Activated CD8-positive, alpha-beta memory T cell treated with anti-CD3 and anti-CD28 coated beads for 36 hours (primary cell): ENCODE measurements at regions not wholly inside any gene's neighbourhood (a gene's known extent, or its start where the extent isn't known, plus 50 kb on each side); places are given as distances from the start of the nearest gene placed in this dataset.
"Not testable (repeated sequence)": the region's sequence is repeated elsewhere in the genome, so short reads cannot be mapped to it uniquely, and the experiment has no call there.

Experiments
- CTCF ChIA-PET: fragments of 350-600 bp; sonication (Branson Sonifier 250); formaldehyde crosslinking; loops from one replicate; lab custom pipeline; 2021; ENCODE audit warnings: antibody characterized with exemption; lab: Charles Lee
- POLR2A ChIA-PET: fragments of 350-600 bp; sonication (Branson Sonifier 250); formaldehyde crosslinking; loops from one replicate; lab custom pipeline; 2021; ENCODE audit warnings: antibody characterized with exemption; lab: Charles Lee

DNA sequence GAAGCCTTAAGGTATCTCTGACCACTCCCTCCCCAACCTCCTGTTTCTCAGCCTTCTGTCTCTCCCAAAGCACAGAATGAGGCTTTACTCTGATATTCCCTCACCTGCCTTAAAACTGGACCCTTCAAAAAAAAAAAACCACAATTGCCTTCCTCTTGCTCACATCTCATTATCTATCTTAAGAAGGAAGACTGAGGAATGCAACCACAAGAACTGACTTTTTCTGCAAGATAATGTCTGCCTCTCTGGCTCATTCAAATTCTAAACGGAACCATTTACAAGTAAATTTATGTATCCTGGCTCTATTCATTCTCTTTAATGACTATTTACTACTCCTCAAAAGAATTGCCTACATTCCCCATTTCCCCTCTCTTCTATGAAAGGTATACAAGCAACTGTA lies 545.5 kb upstream of the HTR2C start:
- POLR2A ChIA-PET: no interaction called here

DNA sequence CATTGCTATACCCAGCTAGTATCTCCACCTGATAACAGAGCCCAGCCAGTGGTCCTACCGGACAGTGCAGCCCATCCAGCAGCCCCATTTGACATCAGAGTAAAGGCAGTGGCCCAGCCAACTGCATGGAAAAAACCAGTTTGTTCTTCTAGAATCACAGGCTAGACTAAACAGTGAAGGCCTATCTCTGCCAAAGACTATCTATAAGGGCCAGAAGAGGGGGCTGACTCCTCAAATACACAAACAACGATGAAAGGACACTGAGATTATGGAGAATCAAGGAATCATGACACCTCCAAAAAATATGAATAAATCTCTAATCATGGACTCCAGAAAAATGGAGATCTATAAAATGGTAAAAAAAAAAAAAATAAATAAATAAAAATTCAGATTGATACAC lies 546.4 kb upstream of the HTR2C start:
- ChIA-PET CTCF (no interaction called here), POLR2A (no interaction called here)

More for the DNA sequence above, 545.5 kb upstream of the HTR2C start:
- CTCF ChIA-PET: no interaction called here

DNA sequence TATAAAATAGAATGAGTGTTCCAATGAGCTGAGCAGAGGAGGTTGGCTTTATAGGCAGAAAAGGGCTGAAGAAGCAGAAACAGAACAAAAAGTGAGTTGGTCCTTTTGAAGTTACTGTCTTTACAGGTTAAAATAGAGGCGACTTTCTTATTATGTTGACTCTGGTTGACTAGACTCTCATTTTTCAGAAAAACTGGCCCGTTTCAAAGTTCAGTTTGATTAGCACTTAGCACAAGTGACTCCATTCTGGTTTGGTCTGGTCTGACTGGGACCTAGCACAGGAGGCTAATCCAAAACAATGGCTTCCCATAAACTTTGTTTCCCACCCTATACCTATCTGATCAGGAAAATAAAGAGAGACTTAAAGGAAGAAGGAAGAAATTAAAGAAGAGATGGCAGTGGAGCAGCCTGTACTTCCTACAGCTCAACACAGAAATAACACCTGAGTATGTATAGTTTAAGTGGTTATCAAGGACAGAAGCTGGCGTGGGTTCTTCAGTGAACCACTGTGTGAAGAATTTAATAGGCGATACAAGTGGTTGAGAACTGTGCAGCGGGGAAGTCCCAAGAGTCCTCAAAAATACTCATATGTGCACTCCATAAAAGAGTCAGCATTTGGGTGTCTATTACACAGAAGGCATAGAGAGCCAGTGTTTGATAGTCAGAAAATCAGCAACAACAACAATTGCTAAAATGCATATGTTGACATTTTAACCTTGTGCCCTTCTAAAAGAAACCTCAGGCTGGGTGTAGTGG lies 554.8 kb upstream of the HTR2C start:
- ChIA-PET POLR2A (no interaction called here), CTCF (no interaction called here)

DNA sequence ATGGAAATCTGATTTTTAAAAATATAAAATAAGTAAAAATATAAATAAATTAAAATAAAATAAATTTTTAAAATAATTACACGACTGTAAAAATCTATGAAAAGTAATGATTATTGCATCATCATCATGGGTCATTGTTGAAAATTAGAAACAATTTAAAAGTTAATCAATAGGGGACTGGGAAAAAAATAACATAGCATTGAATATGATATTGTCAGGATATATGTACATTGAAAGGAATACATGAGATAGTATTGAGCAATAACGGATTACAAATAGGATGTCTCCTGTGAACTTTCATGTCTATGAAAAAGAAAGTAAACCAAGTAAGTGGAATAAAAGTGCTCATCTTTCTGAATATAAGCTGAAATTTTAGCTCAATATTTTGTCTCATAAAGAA lies 566.8 kb upstream of the HTR2C start:
- ChIA-PET CTCF (no interaction called here), POLR2A (no interaction called here)

DNA sequence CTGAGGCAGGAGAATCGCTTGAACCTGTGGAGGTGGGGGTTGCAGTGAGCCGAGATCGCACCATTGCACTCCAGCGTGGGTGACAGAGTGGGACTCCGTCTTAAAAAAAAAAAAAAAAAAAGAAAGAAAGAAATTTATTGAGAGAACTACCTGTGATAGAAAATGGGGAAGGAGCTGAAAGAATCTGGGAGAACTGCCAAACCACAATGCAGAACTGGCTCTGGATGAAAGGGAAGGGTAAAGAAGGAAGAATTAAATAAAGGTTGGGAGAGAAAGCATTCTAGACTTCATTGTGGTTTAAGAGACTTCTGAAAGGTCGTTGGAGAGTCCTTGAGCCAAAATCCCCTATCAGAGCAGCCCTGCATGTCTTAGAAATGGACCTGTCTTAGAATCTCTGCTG lies 567.9 kb upstream of the HTR2C start:
- POLR2A ChIA-PET: no interaction called here

DNA sequence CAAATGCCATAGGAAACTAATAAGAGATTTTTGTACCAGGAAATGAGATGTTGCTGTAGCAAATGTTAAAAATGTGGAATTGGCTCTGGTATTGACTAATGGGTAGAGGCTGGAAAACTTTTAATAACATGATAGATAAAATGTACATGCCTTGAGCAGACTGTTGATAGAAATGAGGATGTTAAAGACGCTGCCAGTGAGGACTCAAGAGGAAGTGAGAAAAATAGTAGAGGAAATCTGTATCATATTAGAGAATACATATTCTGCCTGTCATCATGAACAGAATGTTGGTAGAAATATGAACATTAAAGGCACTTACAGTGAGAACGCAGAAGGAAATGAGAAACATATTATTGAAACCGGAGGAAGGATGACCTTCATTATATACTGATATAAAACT lies 577.2 kb upstream of the HTR2C start:
- ChIA-PET POLR2A (no interaction called here), CTCF (no interaction called here)

More for the DNA sequence above, 567.9 kb upstream of the HTR2C start:
- CTCF ChIA-PET: no interaction called here

DNA sequence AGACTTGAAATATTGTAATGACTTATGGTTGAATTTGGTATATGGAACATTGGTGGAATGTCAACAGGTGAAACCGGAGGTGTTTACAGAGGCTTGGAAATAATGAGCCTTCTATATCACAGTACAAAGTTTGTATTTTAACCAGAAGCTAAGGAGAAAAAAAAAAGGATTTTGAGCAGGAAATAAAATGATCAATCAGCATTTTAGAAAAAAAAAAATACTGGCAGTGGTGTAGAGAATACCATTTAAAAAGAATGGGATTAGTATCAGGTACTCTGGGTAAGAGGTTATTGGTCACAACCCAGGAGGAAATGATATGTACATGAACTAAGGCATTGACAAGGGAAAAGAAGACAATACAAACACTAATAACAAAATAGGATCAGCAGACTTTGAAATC lies 587.1 kb upstream of the HTR2C start:
- ChIA-PET CTCF (interaction anchor here (0.5 kb wide), 1 partner anchor 57 kb away, joined by 3 read pairs; no protein-coding TSS in a partner anchor), POLR2A (no interaction called here)

DNA sequence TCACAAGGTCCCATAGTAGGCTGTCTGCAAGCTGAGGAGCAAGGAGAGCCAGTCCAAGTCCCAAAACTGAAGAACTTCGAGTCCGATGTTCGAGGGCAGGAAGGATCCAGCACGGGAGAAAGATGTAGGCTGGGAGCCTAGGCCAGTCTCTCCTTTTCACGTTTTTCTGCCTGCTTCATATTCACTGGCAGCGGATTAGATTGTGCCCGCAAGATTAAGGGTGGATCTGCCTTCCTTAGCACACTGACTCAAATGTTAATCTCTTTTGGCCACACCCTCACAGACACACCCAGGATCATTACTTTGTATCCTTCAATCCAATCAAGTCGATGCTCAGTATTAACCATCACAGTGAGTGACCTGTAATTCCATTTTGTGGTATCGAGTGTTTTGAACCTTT lies 592.2 kb upstream of the HTR2C start:
- CTCF ChIA-PET, POLR2A ChIA-PET: not testable (repeated sequence)

DNA sequence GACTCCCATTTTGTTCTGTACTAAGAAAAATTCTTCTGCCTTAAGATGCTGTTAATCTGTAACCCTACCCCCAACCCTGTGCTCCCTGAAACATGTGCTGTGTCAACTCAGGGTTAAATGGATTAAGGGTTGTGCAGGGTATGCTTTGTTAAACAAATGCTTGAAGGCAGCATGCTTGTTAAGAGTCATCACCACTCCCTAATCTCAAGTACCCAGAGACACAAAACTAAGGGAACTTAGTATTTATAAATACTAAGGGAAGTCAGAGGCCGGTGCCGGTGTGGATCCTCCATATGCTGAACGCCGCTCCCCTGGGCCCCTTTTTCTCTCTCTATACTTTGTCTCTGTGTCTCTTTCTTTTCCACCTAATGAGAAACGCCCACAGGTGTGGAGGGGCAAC lies 593.2 kb upstream of the HTR2C start:
- CTCF ChIA-PET, POLR2A ChIA-PET: not testable (repeated sequence)

DNA sequence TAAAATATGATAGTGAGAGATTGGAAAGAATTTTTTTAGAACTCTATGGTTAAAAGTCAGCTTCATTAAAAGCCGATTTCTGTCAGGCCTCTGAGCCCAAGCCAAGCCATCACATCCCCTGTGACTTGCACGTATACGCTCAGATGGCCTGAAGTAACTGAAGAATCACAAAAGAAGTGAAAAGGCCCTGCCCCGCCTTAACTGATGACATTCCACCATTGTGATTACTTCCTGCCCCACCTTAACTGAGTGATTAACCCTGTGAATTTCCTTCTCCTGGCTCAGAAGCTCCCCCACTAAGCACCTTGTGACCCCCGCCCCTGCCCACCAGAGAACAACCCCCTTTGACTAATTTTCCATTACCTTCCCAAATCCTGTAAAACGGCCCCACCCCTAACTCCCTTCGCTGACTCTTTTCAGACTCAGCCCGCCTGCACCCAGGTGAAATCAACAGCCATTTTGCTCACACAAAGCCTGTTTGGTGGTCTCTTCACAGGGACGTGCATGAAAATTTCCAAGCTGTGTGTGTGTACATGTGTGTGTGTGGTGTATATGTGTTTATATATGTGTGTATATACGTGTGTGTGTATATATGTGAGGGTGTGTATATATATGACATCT lies 595.5 kb upstream of the HTR2C start:
- CTCF ChIA-PET, POLR2A ChIA-PET: not testable (repeated sequence)

DNA sequence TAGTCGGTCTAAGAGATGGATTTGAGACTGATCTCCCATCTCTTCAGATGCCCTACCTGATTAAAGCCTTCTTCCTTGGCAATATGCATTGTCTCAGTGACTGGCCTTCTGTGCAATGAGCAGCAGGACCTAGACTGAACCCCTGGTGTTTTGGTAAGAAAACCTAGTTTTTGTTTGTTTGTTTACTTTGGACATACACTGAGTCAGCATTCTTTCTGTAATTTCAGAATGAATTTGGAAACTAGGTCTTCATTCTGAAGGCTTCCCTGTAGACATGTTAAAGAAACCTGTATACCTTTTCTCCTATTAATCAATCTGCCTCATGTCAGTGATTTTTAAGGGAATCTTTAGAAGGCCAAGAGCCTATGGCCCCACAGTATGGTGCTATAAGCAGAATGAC lies 597.5 kb upstream of the HTR2C start:
- CTCF ChIA-PET: no interaction called here
- POLR2A ChIA-PET: no interaction called here

DNA sequence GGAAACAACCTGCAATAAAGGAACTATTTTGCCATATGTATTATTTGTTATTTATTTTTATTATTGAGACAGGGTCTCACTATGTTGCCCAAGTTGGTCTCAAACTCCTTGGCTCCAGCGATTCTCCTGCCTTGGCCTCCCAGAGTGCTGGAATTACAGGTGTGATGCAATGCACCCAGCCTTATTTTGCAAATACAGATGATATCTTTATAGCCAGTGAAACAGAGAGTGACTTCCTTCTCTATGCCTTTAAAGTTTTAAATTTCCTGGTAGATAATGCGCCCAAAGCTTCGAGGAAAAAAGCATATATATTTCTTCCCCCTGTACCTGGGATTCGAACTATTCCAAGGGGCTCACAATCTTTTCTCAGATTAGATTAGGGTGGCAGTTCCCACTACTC lies 601.1 kb upstream of the HTR2C start:
- CTCF ChIA-PET: no interaction called here
- POLR2A ChIA-PET: no interaction called here

DNA sequence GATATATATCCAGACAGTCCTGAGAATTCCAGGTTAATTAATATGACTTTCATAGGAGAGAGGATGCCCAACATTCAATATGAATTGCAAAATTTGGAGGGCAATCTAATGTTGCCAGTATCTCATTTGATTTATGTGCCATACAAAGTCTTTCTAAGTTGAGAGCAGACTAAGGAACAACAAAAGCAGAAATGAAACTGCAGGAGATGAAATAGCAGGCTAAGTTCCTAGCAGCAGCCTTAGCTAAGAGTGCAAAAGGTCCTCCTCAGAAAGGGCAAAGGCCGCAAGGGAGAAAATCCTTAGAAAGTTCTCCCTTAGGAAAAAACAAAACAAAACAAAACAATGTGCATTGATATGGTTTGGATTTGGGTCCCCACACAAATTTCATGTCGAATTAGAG lies 602.9 kb upstream of the HTR2C start:
- ChIA-PET CTCF (no interaction called here), POLR2A (no interaction called here)

DNA sequence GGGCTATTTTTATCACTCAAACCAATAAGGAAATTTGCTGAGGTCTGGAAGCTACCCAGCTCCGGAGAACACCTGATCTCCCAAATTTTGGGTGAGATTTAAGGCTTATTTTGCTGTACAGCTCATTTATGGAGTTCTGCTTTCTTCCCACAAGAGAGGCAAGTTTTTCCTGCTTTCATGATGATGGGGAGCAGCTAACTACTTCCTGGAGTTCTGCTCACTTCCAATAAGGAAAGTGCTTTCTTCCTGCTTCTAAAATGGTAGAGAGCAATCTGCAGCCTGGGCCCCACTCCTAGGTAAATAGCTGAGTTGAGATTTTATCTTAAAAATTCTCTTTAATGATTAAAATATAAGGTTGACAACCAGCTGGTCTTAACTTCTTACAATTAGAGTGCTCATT lies 606.0 kb upstream of the HTR2C start:
- ChIA-PET CTCF (no interaction called here), POLR2A (no interaction called here)

DNA sequence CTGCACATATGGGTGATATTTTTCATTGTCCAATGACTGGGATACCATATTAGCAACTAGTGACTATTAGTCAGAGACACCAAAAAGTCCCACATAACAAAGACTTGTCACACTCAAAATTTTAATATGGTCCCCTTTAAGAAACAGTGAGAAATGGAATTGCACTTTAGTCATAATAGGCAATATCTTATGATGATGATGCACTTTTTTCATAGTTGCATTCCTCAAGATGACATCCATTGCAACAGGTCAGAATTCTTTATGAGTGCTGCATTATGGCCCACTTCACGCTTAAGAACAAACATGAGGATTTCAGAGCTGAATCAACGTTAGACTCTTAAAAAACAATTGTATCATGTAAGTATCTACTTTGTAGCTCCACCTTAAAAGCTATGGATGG lies 608.4 kb upstream of the HTR2C start:
- ChIA-PET POLR2A (no interaction called here), CTCF (no interaction called here)

DNA sequence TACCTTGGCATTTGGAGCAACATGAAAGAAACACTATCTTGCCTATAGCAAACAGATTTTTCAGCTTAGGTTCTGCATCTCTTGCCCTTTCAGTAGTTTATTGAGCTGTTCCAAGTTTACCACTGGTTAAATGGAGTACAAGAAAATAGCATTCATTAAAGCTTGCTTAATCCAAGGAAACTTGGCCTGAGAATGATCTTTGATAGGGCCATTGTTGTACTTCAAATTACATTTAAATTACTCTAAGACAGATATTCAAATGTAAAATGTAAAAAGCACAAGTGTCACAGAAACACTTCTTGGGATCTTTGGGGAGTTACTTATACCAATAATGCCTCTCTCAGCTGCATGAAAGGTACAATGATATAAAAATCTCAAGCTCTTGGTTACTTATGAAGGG lies 609.0 kb upstream of the HTR2C start:
- ChIA-PET POLR2A (no interaction called here), CTCF (no interaction called here)

DNA sequence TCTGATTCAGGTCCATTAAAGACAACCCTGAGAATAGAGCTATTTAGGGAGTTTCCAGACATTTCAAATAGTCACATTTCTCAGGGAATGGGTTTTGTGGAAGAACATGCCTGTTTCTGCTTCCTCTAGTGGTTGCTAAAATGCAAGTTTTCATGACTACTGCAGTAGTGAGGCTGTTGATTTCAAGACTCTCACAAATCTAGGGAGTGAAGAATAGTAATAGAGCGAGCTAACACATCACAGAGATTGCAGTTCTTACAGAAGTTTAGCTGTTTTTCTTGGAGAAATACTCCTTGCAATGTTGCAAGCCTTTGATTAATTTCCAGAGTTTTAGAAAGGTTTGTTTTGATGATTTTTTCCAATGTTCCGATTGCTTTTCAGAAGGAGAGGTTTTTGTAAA lies 610.2 kb upstream of the HTR2C start:
- POLR2A ChIA-PET: no interaction called here
- CTCF ChIA-PET: no interaction called here

DNA sequence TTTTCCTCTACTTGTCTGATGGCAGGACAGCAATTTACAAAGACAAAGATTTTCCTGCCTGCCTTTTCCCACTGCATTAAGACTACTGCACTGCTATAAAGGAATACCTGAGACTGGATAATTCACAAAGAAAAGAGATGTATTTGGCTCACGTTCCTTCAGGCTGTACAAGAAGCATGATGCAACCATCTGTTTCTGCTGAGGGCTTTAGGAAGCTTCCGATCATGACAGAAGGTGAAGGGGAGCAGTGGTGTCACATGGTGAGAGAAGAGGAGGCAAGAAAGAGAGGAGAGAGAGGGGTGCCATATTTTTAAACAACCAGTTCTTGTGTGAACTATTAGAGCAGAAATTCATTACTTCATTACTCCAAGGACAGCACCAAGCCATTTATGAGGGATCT lies 617.1 kb upstream of the HTR2C start:
- ChIA-PET POLR2A (no interaction called here), CTCF (no interaction called here)

DNA sequence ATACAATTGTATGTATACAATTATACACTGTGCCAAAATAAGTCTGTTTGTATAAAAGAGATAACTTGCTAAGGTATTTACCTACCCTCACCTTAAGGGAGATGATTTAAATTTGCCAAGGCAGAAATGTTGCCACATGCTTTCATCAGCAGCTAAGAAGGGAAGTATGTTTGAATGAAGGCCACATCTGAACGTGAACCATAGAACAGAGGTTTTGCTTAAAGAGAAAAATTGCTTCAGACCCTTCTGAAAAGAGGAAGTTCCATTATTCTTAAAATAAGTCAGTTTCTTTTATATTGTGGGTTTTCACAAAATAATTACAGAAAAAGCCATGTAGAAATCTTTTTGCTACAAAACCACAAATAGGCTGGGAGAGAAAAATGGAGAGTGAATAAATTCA lies 621.5 kb upstream of the HTR2C start:
- POLR2A ChIA-PET: no interaction called here
- CTCF ChIA-PET: no interaction called here

DNA sequence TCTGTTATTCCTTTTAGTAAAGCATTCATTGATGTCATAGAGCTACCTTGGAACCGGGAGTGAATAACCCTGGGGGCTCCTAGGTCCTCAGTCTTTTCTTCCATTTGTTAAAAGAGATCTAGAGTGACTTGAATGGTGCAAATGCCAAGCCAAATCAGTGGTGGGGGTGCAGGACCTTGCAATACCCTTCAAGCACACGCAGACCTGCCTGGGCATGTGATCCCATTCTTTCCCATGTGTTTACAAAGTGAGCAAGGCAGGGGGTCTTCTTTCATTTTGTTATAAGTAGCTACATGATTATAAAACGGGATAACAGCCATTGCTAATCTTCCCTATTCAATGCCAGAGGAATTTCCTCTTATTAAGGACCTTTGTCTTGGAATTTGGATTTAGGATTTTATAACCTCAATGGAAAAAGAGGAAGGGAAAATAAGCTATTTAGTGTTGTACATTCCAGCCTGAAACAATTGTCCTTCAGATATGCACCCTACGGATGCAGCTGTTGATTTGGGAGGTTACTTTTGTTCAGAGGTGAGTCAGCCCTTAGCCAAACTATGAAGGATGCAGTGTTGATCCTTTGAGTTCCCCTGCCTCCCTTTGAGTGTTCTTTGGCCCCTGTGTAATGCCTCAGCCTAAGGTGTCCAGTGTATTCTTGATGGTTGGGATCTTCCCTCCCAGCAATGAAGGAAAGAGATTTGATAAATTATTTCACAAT lies 623.8 kb upstream of the HTR2C start:
- ChIA-PET CTCF (no interaction called here), POLR2A (no interaction called here)

DNA sequence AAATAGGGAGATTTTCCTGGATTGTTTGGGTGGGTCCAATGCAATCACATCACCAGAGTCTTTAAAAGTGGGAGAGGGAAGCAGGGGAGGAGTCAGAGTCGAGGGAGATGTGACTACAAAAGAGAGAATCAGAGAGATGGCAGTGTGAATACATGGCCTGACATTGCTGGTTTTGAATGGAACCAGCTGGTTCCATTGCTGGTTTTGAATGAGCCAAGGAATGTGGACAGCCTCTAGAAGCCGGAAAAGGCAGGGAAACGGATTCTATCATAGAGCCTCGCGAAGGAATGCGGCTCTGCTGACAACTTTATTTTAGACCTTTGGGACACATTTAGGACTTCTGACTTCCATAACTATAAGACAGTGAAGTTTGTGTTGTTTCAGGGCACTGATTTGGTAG lies 627.0 kb upstream of the HTR2C start:
- POLR2A ChIA-PET: no interaction called here
- CTCF ChIA-PET: no interaction called here
